CD4-positive, alpha-beta T cell (primary cell): ENCODE measurements at regions not wholly inside any gene's neighbourhood (a gene's known extent, or its start where the extent isn't known, plus 50 kb on each side); places are given as distances from the start of the nearest gene placed in this dataset.

ENCODE experiments used
- ATAC-seq: fragments of 200-7000 bp; cut with Tn5 transposase; one replicate; pipeline ENCODE4 v1.10.0; 2022; ENCODE audit warnings: mild to moderate bottlenecking; ENCODE audit not compliant: poor library complexity
- CTCF ChIA-PET: fragments of 350-600 bp; sonication (Branson Sonifier 250); formaldehyde crosslinking; loops from one replicate; lab custom pipeline; 2021; ENCODE audit warnings: antibody characterized with exemption, inconsistent platforms; lab: Charles Lee
- POLR2A ChIA-PET: fragments of 350-600 bp; sonication (Branson Sonifier 250); formaldehyde crosslinking; loops from one replicate; lab custom pipeline; 2021; ENCODE audit warnings: antibody characterized with exemption, inconsistent platforms; lab: Charles Lee
- DNase-seq, 14 experiments: peaks; one replicate each; pipeline ENCODE4 v3.0.0-alpha.2; 2013 to 2020; ENCODE audit warnings: mixed read lengths in 2 of 14
- H3K27ac ChIP-seq, 2 donors: one replicate each; pipeline versions ENCODE4 v1.5.1 to v1.7.0; 2013; ENCODE audit warnings: low read length in 2 of 2, low read depth in 1 of 2, mild to moderate bottlenecking in 1 of 2
- H3K27me3 ChIP-seq, 2 experiments: 1 replicate in 1 of 2; 2 replicates in 1 of 2; pipeline versions ENCODE4 v1.6.1 to v1.7.0; 2013; ENCODE audit warnings: low read length in 2 of 2, control low read depth in 1 of 2, mild to moderate bottlenecking in 1 of 2, moderate library complexity in 1 of 2; ENCODE audit not compliant: insufficient read depth in 2 of 2, control insufficient read depth in 1 of 2
- H3K36me3 ChIP-seq: one replicate; pipeline ENCODE4 v1.6.1; 2013; ENCODE audit warnings: low read length, control low read depth; ENCODE audit not compliant: insufficient read depth
- H3K4me1 ChIP-seq: one replicate; pipeline ENCODE4 v1.6.1; 2013; ENCODE audit warnings: low read length, control low read depth; ENCODE audit not compliant: insufficient read depth
- H3K4me3 ChIP-seq: one replicate; pipeline ENCODE4 v1.5.1; 2013; ENCODE audit warnings: mild to moderate bottlenecking, low read length, moderate library complexity
- H3K9me3 ChIP-seq, 2 experiments: 1 replicate in 1 of 2; 2 replicates in 1 of 2; pipeline versions ENCODE4 v1.6.1 to v1.7.0; 2013; ENCODE audit warnings: low read length in 2 of 2, mild to moderate bottlenecking in 2 of 2, control low read depth in 1 of 2, moderate library complexity in 1 of 2; ENCODE audit not compliant: control insufficient read depth in 1 of 2, insufficient read depth in 1 of 2
- H3K27ac Mint-ChIP-seq: one replicate; pipeline ENCODE4 v1.8.0; 2020; ENCODE audit warnings: mixed read lengths
- H3K27me3 Mint-ChIP-seq: one replicate; pipeline ENCODE4 v1.8.0; 2021; ENCODE audit warnings: mixed read lengths
- H3K36me3 Mint-ChIP-seq: one replicate; pipeline ENCODE4 v1.8.0; 2021; ENCODE audit warnings: low read depth, mixed read lengths
- H3K4me1 Mint-ChIP-seq: one replicate; pipeline ENCODE4 v1.8.0; 2021; ENCODE audit warnings: low read depth, mixed read lengths
- H3K4me3 Mint-ChIP-seq: one replicate; pipeline ENCODE4 v1.8.0; 2020; ENCODE audit warnings: mild to moderate bottlenecking, mixed read lengths
- H3K9me3 Mint-ChIP-seq: one replicate; pipeline ENCODE4 v1.8.0; 2020; ENCODE audit warnings: mixed read lengths
- intact Hi-C, 2 experiments: fragments of 100-400 bp; cut with DNase I in 1 of 2; cut with micrococcal nuclease in 1 of 2; formaldehyde crosslinking; loops; one replicate each; pipeline versions ENCODE4 v1.15.1 to v1.9.0; 2023 to 2025; cut with DNase I, micrococcal nuclease
- TF ChIP-seq, protein P1 (sequence below): fragments of 200-600 bp; IDR thresholded peaks from one replicate; pipeline ENCODE4 v1.8.0; 2022; ENCODE audit warnings: antibody characterized with exemption, mild to moderate bottlenecking

GRCh38 chr11:64472593-64473455 lies 82.9 kb upstream of the SLC22A11 start:
- Mint-ChIP-seq H3K36me3 (no peaks in the 10 kb centered on the region), H3K9me3 (no peaks in the 10 kb centered on the region), H3K27me3 (peaks cover 18% of the 10 kb centered on the region), H3K4me3 (no peak overlapping the region), H3K27ac (no peak overlapping the region), H3K4me1 (peaks cover 7% of the 10 kb centered on the region)
- ATAC-seq (no peak), DNase-seq (no peak)
- H3K36me3 ChIP-seq: no peaks in the 10 kb centered on the region
- POLR2A ChIA-PET: no interaction called here
- no peaks in the 10 kb centered on the region for H3K9me3 ChIP-seq
- TF ChIP-seq, protein P1, sequence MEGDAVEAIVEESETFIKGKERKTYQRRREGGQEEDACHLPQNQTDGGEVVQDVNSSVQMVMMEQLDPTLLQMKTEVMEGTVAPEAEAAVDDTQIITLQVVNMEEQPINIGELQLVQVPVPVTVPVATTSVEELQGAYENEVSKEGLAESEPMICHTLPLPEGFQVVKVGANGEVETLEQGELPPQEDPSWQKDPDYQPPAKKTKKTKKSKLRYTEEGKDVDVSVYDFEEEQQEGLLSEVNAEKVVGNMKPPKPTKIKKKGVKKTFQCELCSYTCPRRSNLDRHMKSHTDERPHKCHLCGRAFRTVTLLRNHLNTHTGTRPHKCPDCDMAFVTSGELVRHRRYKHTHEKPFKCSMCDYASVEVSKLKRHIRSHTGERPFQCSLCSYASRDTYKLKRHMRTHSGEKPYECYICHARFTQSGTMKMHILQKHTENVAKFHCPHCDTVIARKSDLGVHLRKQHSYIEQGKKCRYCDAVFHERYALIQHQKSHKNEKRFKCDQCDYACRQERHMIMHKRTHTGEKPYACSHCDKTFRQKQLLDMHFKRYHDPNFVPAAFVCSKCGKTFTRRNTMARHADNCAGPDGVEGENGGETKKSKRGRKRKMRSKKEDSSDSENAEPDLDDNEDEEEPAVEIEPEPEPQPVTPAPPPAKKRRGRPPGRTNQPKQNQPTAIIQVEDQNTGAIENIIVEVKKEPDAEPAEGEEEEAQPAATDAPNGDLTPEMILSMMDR: no peak
- no peak overlapping the region for H3K27ac ChIP-seq
- CTCF ChIA-PET: no interaction called here
- intact Hi-C loops: no loop called here
- peaks cover 4% of the 10 kb centered on the region for H3K4me1 ChIP-seq
- no peak overlapping the region for H3K4me3 ChIP-seq
- peaks cover 0 to 9% of the 10 kb centered on the region in 2 experiments for H3K27me3 ChIP-seq

DNA sequence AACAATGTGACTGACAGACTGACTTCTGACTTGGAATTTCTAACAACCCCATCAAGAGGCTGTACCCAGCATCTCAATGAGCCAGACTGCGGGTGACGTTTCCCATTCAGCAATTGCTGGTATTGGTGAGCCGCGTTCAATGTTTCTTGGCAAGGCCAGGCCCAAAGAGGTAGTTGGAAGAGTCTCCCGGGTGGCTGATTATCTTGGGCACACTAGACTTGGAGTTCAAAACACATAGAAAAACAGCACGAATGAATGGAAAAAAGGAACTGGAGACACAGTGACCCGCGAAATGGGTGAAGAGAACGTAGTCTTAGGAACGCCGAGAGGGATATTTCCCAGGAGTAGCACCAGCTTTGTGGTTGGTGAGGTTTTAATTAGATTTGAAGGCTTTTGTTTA lies 81.1 kb upstream of the SLC22A11 start:
- Mint-ChIP-seq H3K27ac (no peak overlapping the region), H3K4me3 (no peak overlapping the region), H3K4me1 (peaks cover under 1% of the 10 kb centered on the region), H3K36me3 (no peaks in the 10 kb centered on the region), H3K27me3 (peaks cover 15% of the 10 kb centered on the region), H3K9me3 (no peaks in the 10 kb centered on the region)
- H3K4me3 ChIP-seq: no peak overlapping the region
- H3K27me3 ChIP-seq: peaks cover 0 to 9% of the 10 kb centered on the region in 2 experiments
- intact Hi-C loops: no loop called here
- DNase-seq (no peak), ATAC-seq (no peak)
- CTCF ChIA-PET: no interaction called here
- no peaks in the 10 kb centered on the region for H3K9me3 ChIP-seq
- no peaks in the 10 kb centered on the region for H3K4me1 ChIP-seq
- TF ChIP-seq, protein P1: no peak
- POLR2A ChIA-PET: no interaction called here
- no peak overlapping the region for H3K27ac ChIP-seq
- H3K36me3 ChIP-seq: no peaks in the 10 kb centered on the region

GRCh38 chr11:64475145-64475544 lies 80.6 kb upstream of the SLC22A11 start:
- TF ChIP-seq, protein P1: no peak

More at GRCh38 chr11:64475145-64475544, 80.6 kb upstream of the SLC22A11 start:
- H3K27me3 ChIP-seq: peaks cover 0 to 9% of the 10 kb centered on the region in 2 experiments
- H3K9me3 ChIP-seq: no peaks in the 10 kb centered on the region
- no peak overlapping the region for H3K4me3 ChIP-seq
- H3K9me3 Mint-ChIP-seq: no peaks in the 10 kb centered on the region
- no peaks in the 10 kb centered on the region for H3K36me3 Mint-ChIP-seq
- no peak overlapping the region for H3K27ac Mint-ChIP-seq
- DNase-seq (no peak), ATAC-seq (no peak)
- POLR2A ChIA-PET: no interaction called here
- intact Hi-C loops: no loop called here
- no peak overlapping the region for H3K27ac ChIP-seq
- no peaks in the 10 kb centered on the region for H3K4me1 ChIP-seq
- peaks cover 15% of the 10 kb centered on the region for H3K27me3 Mint-ChIP-seq
- no peak overlapping the region for H3K4me3 Mint-ChIP-seq
- CTCF ChIA-PET: no interaction called here
- no peaks in the 10 kb centered on the region for H3K36me3 ChIP-seq
- no peaks in the 10 kb centered on the region for H3K4me1 Mint-ChIP-seq
